ENCODE measurements at regions not wholly inside any gene's neighbourhood (a gene's known extent, or its start where the extent isn't known, plus 50 kb on each side); places are given as distances from the start of the nearest gene placed in this dataset.

DNA sequence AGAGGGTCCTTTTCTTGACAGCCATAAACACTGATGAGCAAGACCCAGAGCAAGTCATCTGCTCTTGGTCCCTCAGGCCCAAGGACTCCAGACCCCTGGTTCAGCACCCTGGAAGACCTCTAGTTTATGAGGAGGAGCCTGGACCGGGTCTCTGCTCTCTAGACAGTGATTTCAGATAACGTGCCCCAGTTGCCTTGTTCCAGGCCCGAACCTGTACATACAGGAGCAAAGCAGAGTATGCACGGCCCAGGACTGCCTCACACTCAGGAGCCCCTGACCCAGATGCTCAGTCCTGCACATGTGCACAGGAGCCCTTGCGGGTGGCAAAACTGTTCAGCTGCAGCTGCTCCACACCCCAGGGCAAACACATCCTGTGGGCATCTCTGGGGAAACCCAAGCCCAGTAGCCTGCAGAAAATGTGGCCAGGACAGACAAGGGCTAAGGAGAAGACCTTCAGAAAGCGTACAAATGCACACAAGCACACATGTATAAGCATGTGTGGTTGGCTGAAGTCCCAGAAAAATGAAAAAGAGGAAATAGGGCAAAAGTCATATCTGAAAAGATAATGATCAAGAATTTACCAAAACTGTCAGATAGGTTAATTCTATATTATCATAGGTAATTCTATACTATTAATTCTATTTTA is 59.9 kb upstream of the CORO2B start:
- peak in 1 of 3 donors; percentile 48 for ATAC-seq
- no peaks in the 10 kb centered on the region for H3K36me3 Mint-ChIP-seq
- peaks cover 32 to 38% of the 10 kb centered on the region in 2 donors for H3K27me3 Mint-ChIP-seq (ENCODE audit: low read depth in 2 of 2)
- WGBS (ENCODE audit: insufficient coverage), result 37% methylated on average over 6 of the region's 6 CpGs
- peaks cover 2% of the 10 kb centered on the region for H3K27me3 ChIP-seq (ENCODE audit: control insufficient read depth, insufficient read depth, low read length)
- H3K4me3 ChIP-seq (ENCODE audit: low read length), result no peak overlapping the region
- intact Hi-C loops (cut with micrococcal nuclease), result no loop called here
- TF ChIP-seq, protein P1, sequence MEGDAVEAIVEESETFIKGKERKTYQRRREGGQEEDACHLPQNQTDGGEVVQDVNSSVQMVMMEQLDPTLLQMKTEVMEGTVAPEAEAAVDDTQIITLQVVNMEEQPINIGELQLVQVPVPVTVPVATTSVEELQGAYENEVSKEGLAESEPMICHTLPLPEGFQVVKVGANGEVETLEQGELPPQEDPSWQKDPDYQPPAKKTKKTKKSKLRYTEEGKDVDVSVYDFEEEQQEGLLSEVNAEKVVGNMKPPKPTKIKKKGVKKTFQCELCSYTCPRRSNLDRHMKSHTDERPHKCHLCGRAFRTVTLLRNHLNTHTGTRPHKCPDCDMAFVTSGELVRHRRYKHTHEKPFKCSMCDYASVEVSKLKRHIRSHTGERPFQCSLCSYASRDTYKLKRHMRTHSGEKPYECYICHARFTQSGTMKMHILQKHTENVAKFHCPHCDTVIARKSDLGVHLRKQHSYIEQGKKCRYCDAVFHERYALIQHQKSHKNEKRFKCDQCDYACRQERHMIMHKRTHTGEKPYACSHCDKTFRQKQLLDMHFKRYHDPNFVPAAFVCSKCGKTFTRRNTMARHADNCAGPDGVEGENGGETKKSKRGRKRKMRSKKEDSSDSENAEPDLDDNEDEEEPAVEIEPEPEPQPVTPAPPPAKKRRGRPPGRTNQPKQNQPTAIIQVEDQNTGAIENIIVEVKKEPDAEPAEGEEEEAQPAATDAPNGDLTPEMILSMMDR (IDR thresholded peaks at IDR 0.05), result no peak
- no peak overlapping the region for H3K4me3 Mint-ChIP-seq
- peaks cover 0 to 3% of the 10 kb centered on the region in 2 donors for H3K4me1 Mint-ChIP-seq
- DNase-seq, result no peak
- H3K9me3 ChIP-seq (ENCODE audit: control insufficient read depth, insufficient read depth, low read length), result no peaks in the 10 kb centered on the region
- H3K9me3 Mint-ChIP-seq, result no peaks in the 10 kb centered on the region
- H3K4me1 ChIP-seq (ENCODE audit: control insufficient read depth, insufficient read depth, low read length), result no peaks in the 10 kb centered on the region
- H3K27ac ChIP-seq (ENCODE audit: low read length), result no peak overlapping the region
- no peaks in the 10 kb centered on the region for H3K36me3 ChIP-seq (ENCODE audit: control insufficient read depth, insufficient read depth, low read length)
- no peak overlapping the region for H3K27ac Mint-ChIP-seq

DNA sequence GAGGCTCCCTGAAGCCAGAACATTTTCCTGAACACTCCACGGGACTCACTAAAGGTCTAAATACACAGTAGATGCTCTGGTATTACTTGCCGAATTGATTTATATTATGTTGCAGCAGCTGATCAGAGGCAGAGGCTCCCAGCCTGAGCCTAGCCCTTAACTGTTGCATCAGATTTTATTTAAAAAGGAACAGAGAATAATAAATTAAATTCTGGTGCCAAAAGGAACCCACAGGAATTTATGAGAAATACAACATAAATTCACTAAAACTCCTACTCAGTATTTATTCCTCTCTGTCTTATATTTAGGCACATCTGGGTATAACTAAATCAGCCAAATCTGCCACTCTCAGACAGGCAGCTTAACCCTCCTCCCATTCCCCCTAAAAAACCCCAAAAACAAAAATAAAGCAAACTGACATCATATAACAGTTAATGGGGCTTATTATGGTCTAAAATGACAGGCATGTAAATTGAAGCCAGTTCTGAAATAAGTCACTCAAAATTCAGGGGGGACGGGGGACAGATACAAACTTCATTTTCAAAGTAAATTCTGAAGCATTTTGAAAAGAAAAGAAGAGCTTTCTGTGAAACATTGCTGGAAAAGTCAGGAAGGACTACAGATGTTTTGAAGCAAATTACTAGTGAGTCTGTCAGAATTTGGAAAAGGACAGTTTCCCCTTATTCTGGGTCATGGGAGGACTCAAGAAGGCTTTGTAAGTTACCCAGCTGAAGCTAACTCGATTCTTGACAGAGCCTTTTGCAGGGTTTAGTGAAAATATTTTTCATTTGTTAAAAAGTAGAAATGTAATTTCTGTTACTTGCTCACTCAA is 53.8 kb upstream of the CORO2B start:
- WGBS (ENCODE audit: insufficient coverage), result 75% methylated on average over 4 of the region's 4 CpGs
- intact Hi-C loops (cut with micrococcal nuclease), result no loop called here
- H3K9me3 ChIP-seq (ENCODE audit: control insufficient read depth, insufficient read depth, low read length), result no peaks in the 10 kb centered on the region
- TF ChIP-seq, protein P1 (IDR thresholded peaks at IDR 0.05), result no peak
- H3K27ac Mint-ChIP-seq, result no peak overlapping the region
- no peak overlapping the region for H3K27ac ChIP-seq (ENCODE audit: low read length)
- peaks cover 22 to 52% of the 10 kb centered on the region in 2 donors for H3K27me3 Mint-ChIP-seq (ENCODE audit: low read depth in 2 of 2)
- no peak overlapping the region for H3K4me3 ChIP-seq (ENCODE audit: low read length)
- H3K4me3 Mint-ChIP-seq, result no peak overlapping the region
- H3K36me3 Mint-ChIP-seq, result no peaks in the 10 kb centered on the region
- peaks cover 2% of the 10 kb centered on the region for H3K27me3 ChIP-seq (ENCODE audit: control insufficient read depth, insufficient read depth, low read length)
- no peak for ATAC-seq
- H3K36me3 ChIP-seq (ENCODE audit: control insufficient read depth, insufficient read depth, low read length), result no peaks in the 10 kb centered on the region
- no peaks in the 10 kb centered on the region for H3K9me3 Mint-ChIP-seq
- no peaks in the 10 kb centered on the region for H3K4me1 ChIP-seq (ENCODE audit: control insufficient read depth, insufficient read depth, low read length)
- H3K4me1 Mint-ChIP-seq, result peaks cover 6 to 12% of the 10 kb centered on the region in 2 donors
- no peak for DNase-seq

DNA sequence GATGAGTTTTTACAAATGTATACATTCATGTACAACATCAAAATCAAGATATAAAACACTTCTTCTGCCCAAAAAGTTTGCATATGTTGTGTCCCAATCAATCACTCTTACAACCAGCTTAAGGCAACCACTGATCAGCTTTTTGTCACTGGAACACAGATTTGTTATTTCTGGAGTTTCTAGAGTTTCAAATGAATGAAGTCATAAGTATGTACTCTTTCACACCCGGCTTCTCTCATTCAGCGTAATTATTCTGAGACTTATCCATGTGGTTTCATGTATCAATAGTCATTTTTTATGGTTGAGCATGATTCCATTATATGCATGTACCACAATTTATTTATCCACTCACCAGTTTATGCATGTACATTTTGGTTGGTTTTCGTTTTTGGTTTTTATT is 53.0 kb upstream of the CORO2B start:
- ATAC-seq (no peak), DNase-seq (no peak)
- Histone ChIP-seq H3K27ac (ENCODE audit: low read length) (no peak overlapping the region), H3K9me3 (ENCODE audit: control insufficient read depth, insufficient read depth, low read length) (no peaks in the 10 kb centered on the region), H3K27me3 (ENCODE audit: control insufficient read depth, insufficient read depth, low read length) (peaks cover 2% of the 10 kb centered on the region), H3K4me1 (ENCODE audit: control insufficient read depth, insufficient read depth, low read length) (no peaks in the 10 kb centered on the region), H3K4me3 (ENCODE audit: low read length) (no peak overlapping the region), H3K36me3 (ENCODE audit: control insufficient read depth, insufficient read depth, low read length) (no peaks in the 10 kb centered on the region)
- H3K9me3 Mint-ChIP-seq, result no peaks in the 10 kb centered on the region
- intact Hi-C loops (cut with micrococcal nuclease), result no loop called here
- no peak overlapping the region for H3K27ac Mint-ChIP-seq
- no CpG with 5 or more reads among the region's 3 CpGs for WGBS (ENCODE audit: insufficient coverage)
- no peak overlapping the region for H3K4me3 Mint-ChIP-seq
- TF ChIP-seq, protein P1 (IDR thresholded peaks at IDR 0.05), result no peak
- no peaks in the 10 kb centered on the region for H3K36me3 Mint-ChIP-seq
- H3K27me3 Mint-ChIP-seq (ENCODE audit: low read depth in 2 of 2), result peaks cover 16 to 44% of the 10 kb centered on the region in 2 donors
- peaks cover 6 to 12% of the 10 kb centered on the region in 2 donors for H3K4me1 Mint-ChIP-seq

Measured in natural killer cell (primary cell).